HFFc6 (cell line): ENCODE measurements at regions not wholly inside any gene's neighbourhood (a gene's known extent, or its start where the extent isn't known, plus 50 kb on each side); places are given as distances from the start of the nearest gene placed in this dataset.
"Not testable (repeated sequence)": the region's sequence is repeated elsewhere in the genome, so short reads cannot be mapped to it uniquely, and the experiment has no call there.

Experiments used
- DNase-seq: peaks from one replicate; pipeline ENCODE4 v3.0.0-alpha.2; 2018
- H3K27ac Mint-ChIP-seq: 2 replicates; pipeline ENCODE4 v1.8.0; 2020; ENCODE audit warnings: mild to moderate bottlenecking, mixed read lengths
- H3K27me3 Mint-ChIP-seq: 2 replicates; pipeline ENCODE4 v1.8.0; 2021; ENCODE audit warnings: mild to moderate bottlenecking, moderate library complexity, mixed read lengths; ENCODE audit not compliant: insufficient read depth
- H3K36me3 Mint-ChIP-seq: 2 replicates; pipeline ENCODE4 v1.8.0; 2021; ENCODE audit warnings: low read depth, mixed read lengths
- H3K4me1 Mint-ChIP-seq: 2 replicates; pipeline ENCODE4 v1.8.0; 2020; ENCODE audit warnings: low read depth, mixed read lengths
- H3K4me3 Mint-ChIP-seq: 2 replicates; pipeline ENCODE4 v1.8.0; 2020; ENCODE audit warnings: mild to moderate bottlenecking, moderate library complexity, mixed read lengths
- H3K9me3 Mint-ChIP-seq: 2 replicates; pipeline ENCODE4 v1.8.0; 2020; ENCODE audit warnings: mild to moderate bottlenecking, mixed read lengths
- CTCF ChIP-seq: fragments of 200-600 bp; sonication (generic); IDR thresholded peaks from 2 replicates; pipeline ENCODE4 v1.5.0; 2021; ENCODE audit warnings: antibody characterized with exemption, mild to moderate bottlenecking

GRCh38 chr2:10228611-10229365 lies 73.9 kb upstream of the HPCAL1 start:
- no peak for DNase-seq
- no peak overlapping the region for H3K4me3 Mint-ChIP-seq
- H3K27me3 Mint-ChIP-seq, result peaks cover 31% of the 10 kb centered on the region
- no peaks in the 10 kb centered on the region for H3K36me3 Mint-ChIP-seq
- TF ChIP-seq CTCF, result no peak
- peaks cover 6% of the 10 kb centered on the region; the same call in 1 of the 2 replicates for H3K4me1 Mint-ChIP-seq
- H3K27ac Mint-ChIP-seq, result no peak overlapping the region
- no peaks in the 10 kb centered on the region for H3K9me3 Mint-ChIP-seq

- Mint-ChIP-seq H3K27ac (no peak overlapping the region), H3K27me3 (peaks cover 31% of the 10 kb centered on the region), H3K9me3 (no peaks in the 10 kb centered on the region), H3K4me3 (no peak overlapping the region), H3K4me1 (peaks cover 6% of the 10 kb centered on the region; the same call in 1 of the 2 replicates), H3K36me3 (no peaks in the 10 kb centered on the region)
- no peak for DNase-seq
- TF ChIP-seq CTCF, result no peak
These were observed 73.1 kb upstream of the HPCAL1 start for GRCh38 chr2:10229462-10230099.

- H3K4me3 Mint-ChIP-seq, result no peak overlapping the region
- no peaks in the 10 kb centered on the region for H3K9me3 Mint-ChIP-seq
- H3K4me1 Mint-ChIP-seq, result peaks cover 6% of the 10 kb centered on the region; the same call in 1 of the 2 replicates
- no peak for TF ChIP-seq CTCF
- peaks cover 27% of the 10 kb centered on the region for H3K27me3 Mint-ChIP-seq
- no peak for DNase-seq
- H3K27ac Mint-ChIP-seq, result no peak overlapping the region
- H3K36me3 Mint-ChIP-seq, result no peaks in the 10 kb centered on the region
These were observed 72.2 kb upstream of the HPCAL1 start for GRCh38 chr2:10230499-10230898.

DNA sequence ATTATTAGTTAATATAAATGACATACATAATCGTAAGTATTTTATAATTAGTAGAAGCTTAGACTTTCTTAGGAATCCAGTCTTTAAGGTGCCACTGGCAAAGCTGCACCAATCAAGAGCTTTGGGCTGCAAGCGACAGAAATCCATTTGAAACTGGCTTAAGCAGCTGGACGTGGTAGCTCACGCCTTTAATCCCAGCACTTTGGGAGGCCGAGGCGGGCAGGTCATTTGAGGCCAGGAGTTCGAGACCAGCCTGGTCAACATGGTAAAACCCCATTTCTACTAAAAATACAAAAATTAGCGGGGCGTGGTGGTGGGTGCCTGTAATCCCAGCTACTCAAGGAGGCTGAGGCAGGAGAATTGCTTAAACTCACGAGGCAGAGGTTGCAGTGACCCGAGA lies 71.8 kb upstream of the HPCAL1 start:
- H3K27me3 Mint-ChIP-seq, result peaks cover 26% of the 10 kb centered on the region
- H3K4me3 Mint-ChIP-seq, DNase-seq, H3K9me3 Mint-ChIP-seq, H3K27ac Mint-ChIP-seq, H3K4me1 Mint-ChIP-seq, H3K36me3 Mint-ChIP-seq: not testable (repeated sequence)

GRCh38 chr2:10231551-10232085 lies 71.1 kb upstream of the HPCAL1 start:
- H3K4me1 Mint-ChIP-seq, result peaks cover 6% of the 10 kb centered on the region; the same call in 1 of the 2 replicates
- no peak overlapping the region for H3K4me3 Mint-ChIP-seq
- no peaks in the 10 kb centered on the region for H3K9me3 Mint-ChIP-seq
- H3K36me3 Mint-ChIP-seq, result no peaks in the 10 kb centered on the region
- H3K27ac Mint-ChIP-seq, result no peak overlapping the region
- H3K27me3 Mint-ChIP-seq, result peaks cover 28% of the 10 kb centered on the region
- no peak for TF ChIP-seq CTCF
- DNase-seq, result no peak
